MCF 10A (cell line): ENCODE measurements at regions not wholly inside any gene's neighbourhood (a gene's known extent, or its start where the extent isn't known, plus 50 kb on each side); places are given as distances from the start of the nearest gene placed in this dataset.

Source experiments
- BruUV-seq: library from RNA; stranded (reverse); fragments of 400-500 nt; replicated peaks from 2 replicates; lab custom pipeline; 2021; lab: Mats Ljungman, UMichigan
- CTCF ChIA-PET: fragments of 300-600 bp; sonication (Branson Sonifier 250); formaldehyde crosslinking; extraction: SDS; loops from one replicate; lab custom pipeline; 2021; ENCODE audit warnings: antibody characterized with exemption, inconsistent platforms; lab: Yijun Ruan, JAX
- POLR2A ChIA-PET: fragments of 300-600, 350-650 bp; sonication (Branson Sonifier 250); formaldehyde crosslinking; extraction: SDS; loops from one replicate; lab custom pipeline; 2020; ENCODE audit warnings: antibody characterized with exemption, inconsistent platforms; lab: Yijun Ruan, JAX
- DNase-seq: peaks from one replicate; pipeline ENCODE4 v3.0.0-alpha.2; 2018; ENCODE audit not compliant: unreplicated experiment
- H3K27ac Mint-ChIP-seq: one replicate; pipeline ENCODE4 v1.8.0; 2022; ENCODE audit warnings: mild to moderate bottlenecking, low read depth, mixed read lengths; ENCODE audit not compliant: unreplicated experiment
- H3K27me3 Mint-ChIP-seq: one replicate; pipeline ENCODE4 v1.8.0; 2022; ENCODE audit warnings: mixed read lengths; ENCODE audit not compliant: insufficient read depth, unreplicated experiment
- H3K36me3 Mint-ChIP-seq: one replicate; pipeline ENCODE4 v1.8.0; 2022; ENCODE audit warnings: mild to moderate bottlenecking, moderate library complexity, mixed read lengths; ENCODE audit not compliant: insufficient read depth, unreplicated experiment
- H3K4me1 Mint-ChIP-seq: one replicate; pipeline ENCODE4 v1.8.0; 2022; ENCODE audit warnings: mixed read lengths; ENCODE audit not compliant: insufficient read depth, unreplicated experiment
- H3K4me3 Mint-ChIP-seq: one replicate; pipeline ENCODE4 v1.8.0; 2022; ENCODE audit warnings: mild to moderate bottlenecking, moderate library complexity, mixed read lengths; ENCODE audit not compliant: unreplicated experiment
- H3K9me3 Mint-ChIP-seq: one replicate; pipeline ENCODE4 v1.8.0; 2022; ENCODE audit warnings: mixed read lengths; ENCODE audit not compliant: unreplicated experiment
- intact Hi-C: fragments of 100-400 bp; cut with micrococcal nuclease; formaldehyde crosslinking; loops from 2 replicates; pipeline ENCODE4 v1.14.1; 2022
- TF ChIP-seq, protein P1 (sequence below): fragments of 200-600 bp; IDR thresholded peaks from one replicate; pipeline ENCODE4 v1.8.0; 2022; ENCODE audit warnings: antibody characterized with exemption, mild to moderate bottlenecking; ENCODE audit not compliant: unreplicated experiment

DNA sequence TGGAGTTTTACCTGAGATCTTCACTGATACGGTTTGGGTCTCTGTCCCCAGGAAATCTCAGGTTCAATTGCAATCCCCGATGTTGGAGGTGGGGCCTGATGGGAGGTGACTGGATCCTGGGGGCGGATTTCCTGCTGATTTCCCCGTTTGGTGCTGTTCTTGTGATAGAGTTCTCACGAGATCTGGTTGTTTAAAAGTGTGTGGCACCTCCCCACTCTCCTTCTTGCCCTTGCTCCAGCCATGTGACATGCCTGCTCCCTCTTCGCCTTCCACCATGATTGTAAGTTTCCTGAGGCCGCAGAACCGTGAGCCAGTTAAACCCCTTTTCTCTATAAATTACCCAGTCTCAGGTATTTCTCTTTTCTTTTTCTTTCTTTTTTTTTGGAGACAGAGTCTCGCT lies 126.4 kb upstream of the SLC45A1 start:
- H3K36me3 Mint-ChIP-seq: no peaks in the 10 kb centered on the region
- ChIA-PET CTCF (no interaction called here), POLR2A (interaction anchor here (10.9 kb wide), 1 partner anchor 11 kb away, joined by 107 read pairs; no protein-coding TSS in a partner anchor)
- DNase-seq: no peak
- H3K27ac Mint-ChIP-seq: no peak overlapping the region
- BruUV-seq: no TSS peak
- intact Hi-C loops: no loop called here
- TF ChIP-seq, protein P1, sequence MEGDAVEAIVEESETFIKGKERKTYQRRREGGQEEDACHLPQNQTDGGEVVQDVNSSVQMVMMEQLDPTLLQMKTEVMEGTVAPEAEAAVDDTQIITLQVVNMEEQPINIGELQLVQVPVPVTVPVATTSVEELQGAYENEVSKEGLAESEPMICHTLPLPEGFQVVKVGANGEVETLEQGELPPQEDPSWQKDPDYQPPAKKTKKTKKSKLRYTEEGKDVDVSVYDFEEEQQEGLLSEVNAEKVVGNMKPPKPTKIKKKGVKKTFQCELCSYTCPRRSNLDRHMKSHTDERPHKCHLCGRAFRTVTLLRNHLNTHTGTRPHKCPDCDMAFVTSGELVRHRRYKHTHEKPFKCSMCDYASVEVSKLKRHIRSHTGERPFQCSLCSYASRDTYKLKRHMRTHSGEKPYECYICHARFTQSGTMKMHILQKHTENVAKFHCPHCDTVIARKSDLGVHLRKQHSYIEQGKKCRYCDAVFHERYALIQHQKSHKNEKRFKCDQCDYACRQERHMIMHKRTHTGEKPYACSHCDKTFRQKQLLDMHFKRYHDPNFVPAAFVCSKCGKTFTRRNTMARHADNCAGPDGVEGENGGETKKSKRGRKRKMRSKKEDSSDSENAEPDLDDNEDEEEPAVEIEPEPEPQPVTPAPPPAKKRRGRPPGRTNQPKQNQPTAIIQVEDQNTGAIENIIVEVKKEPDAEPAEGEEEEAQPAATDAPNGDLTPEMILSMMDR: no peak
- H3K4me3 Mint-ChIP-seq: no peak overlapping the region
- H3K27me3 Mint-ChIP-seq: no peaks in the 10 kb centered on the region
- H3K9me3 Mint-ChIP-seq: no peaks in the 10 kb centered on the region
- peaks cover 30% of the 10 kb centered on the region for H3K4me1 Mint-ChIP-seq

DNA sequence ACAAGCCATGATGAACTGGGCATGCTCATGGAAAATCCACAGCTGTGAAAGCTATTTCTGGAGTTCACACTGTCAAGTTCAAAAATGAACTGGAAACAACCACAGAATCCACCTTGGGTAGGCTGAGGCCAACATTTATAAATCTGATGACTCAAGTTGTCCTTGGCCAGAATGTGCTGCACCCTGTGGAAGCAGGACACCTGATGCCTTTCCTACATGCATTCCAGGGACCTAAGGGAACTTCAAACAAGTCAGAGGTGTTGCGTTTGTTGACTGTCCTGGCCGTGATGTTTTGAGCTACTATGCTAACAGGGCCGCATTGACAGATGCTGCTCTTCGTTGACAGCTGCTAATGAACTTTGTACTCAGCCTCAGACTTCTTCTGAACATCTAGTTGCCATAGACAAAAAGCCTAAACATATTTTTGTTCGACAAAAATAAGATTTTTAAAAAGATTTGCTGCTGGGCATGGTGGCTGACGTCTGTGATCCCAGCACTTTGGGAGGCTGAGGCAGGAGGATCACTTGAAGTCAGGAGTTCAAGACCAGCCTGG lies 127.9 kb upstream of the SLC45A1 start:
- Mint-ChIP-seq H3K27me3 (no peaks in the 10 kb centered on the region), H3K9me3 (no peaks in the 10 kb centered on the region), H3K36me3 (no peaks in the 10 kb centered on the region), H3K4me1 (peaks cover 21% of the 10 kb centered on the region), H3K4me3 (no peak overlapping the region), H3K27ac (peak overlapping the region; percentile 91)
- peak; percentile 70 for DNase-seq
- TF ChIP-seq, protein P1: no peak
- CTCF ChIA-PET: interaction anchor here (0.7 to 1.2 kb wide), 5 partner anchors 9 to 125 kb away, joined by 3 to 5 read pairs (median 3); no protein-coding TSS in a partner anchor
- POLR2A ChIA-PET: interaction anchor here (0.6 to 10.9 kb wide), 22 partner anchors 12 to 185 kb away, joined by 3 to 107 read pairs (median 4); no protein-coding TSS in a partner anchor
- intact Hi-C loops: no loop called here
- no TSS peak for BruUV-seq

DNA sequence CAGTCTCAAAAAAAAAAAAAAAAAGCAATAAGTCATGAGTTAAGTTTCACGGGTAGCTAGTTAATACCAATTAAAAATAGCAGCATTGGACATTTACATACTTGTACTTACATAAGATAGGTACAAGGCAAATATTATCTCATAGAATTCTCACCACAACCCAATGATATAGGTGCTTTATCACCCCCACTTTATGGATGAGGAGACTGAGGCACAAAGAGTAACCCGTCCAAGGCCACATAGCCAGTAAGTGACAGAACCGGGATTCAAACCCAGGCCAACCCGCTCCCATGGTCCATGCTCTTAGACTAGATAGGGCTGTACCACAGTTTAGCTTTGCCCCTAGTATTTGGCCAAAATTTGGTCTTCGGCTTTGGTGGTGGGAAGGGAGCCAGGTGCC lies 132.5 kb upstream of the SLC45A1 start:
- H3K4me1 Mint-ChIP-seq: peaks cover 35% of the 10 kb centered on the region
- no peak overlapping the region for H3K4me3 Mint-ChIP-seq
- no peaks in the 10 kb centered on the region for H3K9me3 Mint-ChIP-seq
- no peaks in the 10 kb centered on the region for H3K27me3 Mint-ChIP-seq
- DNase-seq: no peak
- ChIA-PET POLR2A (interaction anchor here (0.8 to 10.9 kb wide), 5 partner anchors 12 to 145 kb away, joined by 3 to 107 read pairs (median 4); no protein-coding TSS in a partner anchor), CTCF (interaction anchor here (0.7 to 1.2 kb wide), 4 partner anchors 10 to 154 kb away, joined by 3 to 4 read pairs (median 4); no protein-coding TSS in a partner anchor)
- no TSS peak for BruUV-seq
- no peak overlapping the region for H3K27ac Mint-ChIP-seq
- H3K36me3 Mint-ChIP-seq: peaks cover 6% of the 10 kb centered on the region
- TF ChIP-seq, protein P1: no peak
- intact Hi-C loops: no loop called here

DNA sequence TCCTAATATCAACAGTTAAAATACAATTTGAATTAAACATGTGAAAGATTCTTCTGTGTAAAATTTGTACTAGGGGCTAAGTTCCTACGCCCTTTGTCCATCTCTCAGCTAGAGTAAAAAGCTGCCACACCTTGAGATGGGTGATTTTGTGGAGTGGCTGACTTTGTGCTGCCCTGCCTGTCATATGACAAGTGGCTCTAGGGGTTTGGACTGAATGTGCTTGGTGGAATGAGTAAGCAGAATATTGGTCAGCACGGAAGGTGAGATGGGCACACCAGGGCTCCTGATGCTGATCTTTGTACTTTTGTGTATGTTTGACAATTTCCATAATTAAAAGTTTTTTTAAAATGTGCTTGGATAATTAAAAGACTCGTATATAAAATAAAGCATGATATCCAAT lies 133.6 kb upstream of the SLC45A1 start:
- peaks cover 6% of the 10 kb centered on the region for H3K36me3 Mint-ChIP-seq
- intact Hi-C loops: loop anchor here (5.0 kb wide), 1 partner anchor 42 kb away; no protein-coding TSS in a partner anchor
- H3K27ac Mint-ChIP-seq: peak overlapping the region; percentile 96
- POLR2A ChIA-PET: interaction anchor here (0.7 to 10.9 kb wide), 8 partner anchors 10 to 167 kb away, joined by 3 to 107 read pairs (median 6); no protein-coding TSS in a partner anchor
- H3K9me3 Mint-ChIP-seq: no peaks in the 10 kb centered on the region
- H3K27me3 Mint-ChIP-seq: no peaks in the 10 kb centered on the region
- CTCF ChIA-PET: interaction anchor here (0.5 to 1.1 kb wide), 2 partner anchors 130 to 175 kb away, joined by 3 read pairs; no protein-coding TSS in a partner anchor
- H3K4me3 Mint-ChIP-seq: peak overlapping the region; percentile 12
- peaks cover 25% of the 10 kb centered on the region for H3K4me1 Mint-ChIP-seq
- TF ChIP-seq, protein P1: no peak
- BruUV-seq: no TSS peak
- DNase-seq: no peak
